GM21526 (cell line): ENCODE measurements at regions not wholly inside any gene's neighbourhood (a gene's known extent, or its start where the extent isn't known, plus 50 kb on each side); places are given as distances from the start of the nearest gene placed in this dataset.
"Not testable (repeated sequence)": the region's sequence is repeated elsewhere in the genome, so short reads cannot be mapped to it uniquely, and the experiment has no call there.

ENCODE experiments used
- ATAC-seq: cut with Tn5 transposase; IDR thresholded peaks from one replicate; pipeline ENCODE4 v1.9.1; 2021; ENCODE audit warnings: moderate library complexity; ENCODE audit not compliant: unreplicated experiment, low FRiP score

DNA sequence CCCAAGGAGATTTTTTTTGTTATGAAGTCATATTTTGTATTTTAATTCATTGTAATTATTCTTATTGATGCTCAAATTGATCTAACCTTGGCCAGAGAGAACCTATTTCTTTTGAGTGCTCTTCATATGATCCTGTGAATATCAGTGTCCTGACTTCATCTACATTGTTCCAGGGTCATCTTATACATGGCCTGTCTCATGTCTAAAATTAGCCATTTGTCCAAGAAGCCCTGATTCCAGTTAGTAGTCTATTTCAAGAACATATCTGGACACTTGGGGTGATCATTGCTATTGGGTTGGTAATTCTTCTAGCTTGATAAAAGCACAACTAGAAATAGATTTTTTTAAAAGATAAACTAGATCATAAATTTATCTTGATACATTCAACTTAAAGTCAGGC lies 266.2 kb downstream of the SPRY1 start:
- no peak for ATAC-seq

DNA sequence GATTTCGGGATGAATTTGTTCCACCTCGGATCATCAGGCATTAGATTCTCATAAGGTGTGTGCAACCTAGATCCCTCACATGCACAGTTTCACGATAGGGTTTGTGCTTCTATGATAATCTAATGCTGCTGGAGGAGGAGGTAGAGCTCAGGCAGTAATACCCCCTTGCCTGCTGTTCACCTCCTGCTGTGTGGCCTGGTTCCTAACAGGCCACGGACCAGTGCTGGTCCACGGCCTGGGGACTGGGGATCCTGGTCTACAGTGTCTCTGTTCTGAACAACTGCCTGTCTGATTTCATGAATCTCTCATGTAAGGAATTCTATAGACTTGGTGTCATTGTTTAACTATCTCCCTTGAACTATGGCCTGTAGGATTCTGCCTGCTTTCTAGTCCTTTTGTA lies 269.9 kb downstream of the SPRY1 start:
- ATAC-seq: no peak

DNA sequence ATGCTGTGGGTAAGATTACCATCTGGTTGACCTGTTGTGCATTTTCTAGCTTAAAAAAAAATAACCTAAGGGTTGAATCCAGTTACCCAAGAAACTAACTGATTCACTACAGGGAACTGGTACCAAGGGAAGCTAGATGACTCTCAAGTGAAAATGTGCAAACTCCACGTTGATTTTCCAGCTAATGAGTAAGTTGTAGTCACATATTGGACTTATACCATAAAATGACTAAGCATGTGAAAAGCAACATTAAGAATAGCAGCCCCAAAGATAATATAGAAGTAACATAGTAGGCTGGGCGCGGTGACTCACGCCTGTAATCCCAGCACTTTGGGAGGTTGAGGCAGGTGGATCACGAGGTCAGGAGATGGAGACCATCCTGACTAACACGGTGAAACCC lies 270.9 kb downstream of the SPRY1 start:
- ATAC-seq: no peak

DNA sequence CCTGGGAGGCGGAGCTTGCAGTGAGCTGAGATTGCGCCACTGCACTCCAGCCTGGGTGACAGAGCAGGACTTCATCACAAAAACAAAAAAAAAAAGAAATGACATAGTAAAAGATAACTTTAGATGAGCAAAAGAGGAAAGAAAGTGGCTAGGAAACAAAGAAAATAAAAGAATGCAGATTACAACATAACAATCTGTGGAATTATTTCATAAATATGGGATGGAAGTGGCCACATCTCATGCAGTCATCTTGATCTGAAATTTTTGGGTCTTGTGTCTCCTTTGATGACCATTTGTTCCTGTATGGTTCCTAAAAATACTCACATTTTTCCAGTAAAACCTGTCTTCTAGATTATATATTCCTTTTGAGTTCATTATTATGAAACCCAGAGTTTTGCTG lies 271.4 kb downstream of the SPRY1 start:
- ATAC-seq: no peak

DNA sequence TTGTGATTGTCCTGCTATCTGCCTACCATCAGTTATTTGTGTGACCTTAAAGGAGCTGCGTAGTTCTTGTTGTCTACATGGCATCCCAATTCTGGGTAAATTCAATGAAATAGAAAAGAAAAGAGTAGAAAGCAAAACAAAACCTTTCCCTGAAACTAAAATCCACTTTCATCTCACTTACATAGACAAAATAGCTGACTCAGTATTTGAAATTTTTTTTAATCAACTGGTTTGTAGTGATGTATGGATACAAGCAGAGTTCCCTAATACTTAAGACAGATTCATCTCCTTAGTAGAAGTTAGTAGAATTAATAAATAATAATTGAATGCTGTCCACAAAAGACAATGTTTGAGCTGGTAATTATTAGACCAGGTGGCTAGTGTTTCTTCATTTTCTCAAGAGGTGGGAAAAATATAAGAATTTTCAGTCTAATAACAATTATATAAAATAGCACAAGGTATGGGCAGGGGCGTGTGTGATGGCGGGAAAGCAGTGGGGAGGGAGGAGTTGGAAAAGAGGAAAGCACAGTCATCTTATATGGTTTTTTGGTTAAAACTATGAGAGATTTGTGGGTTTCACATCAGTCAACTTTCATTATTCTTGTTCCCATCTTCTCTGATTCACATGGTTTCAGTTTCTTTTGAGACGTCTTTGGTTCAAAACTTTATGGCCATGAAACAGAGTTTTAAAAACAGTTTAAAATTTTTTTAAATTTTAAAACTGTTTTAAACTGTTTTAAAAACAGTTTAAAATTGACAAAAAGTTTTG lies 275.2 kb downstream of the SPRY1 start:
- ATAC-seq: peak; percentile 87

GRCh38 chr4:123672987-123673386 lies 276.4 kb downstream of the SPRY1 start:
- ATAC-seq: no peak

- no peak for ATAC-seq
These were observed 277.4 kb downstream of the SPRY1 start for GRCh38 chr4:123673971-123674370.

- no peak for ATAC-seq
These were observed 278.3 kb downstream of the SPRY1 start for GRCh38 chr4:123674762-123675465.

- no peak for ATAC-seq
These were observed 279.0 kb downstream of the SPRY1 start for GRCh38 chr4:123675567-123675966.

DNA sequence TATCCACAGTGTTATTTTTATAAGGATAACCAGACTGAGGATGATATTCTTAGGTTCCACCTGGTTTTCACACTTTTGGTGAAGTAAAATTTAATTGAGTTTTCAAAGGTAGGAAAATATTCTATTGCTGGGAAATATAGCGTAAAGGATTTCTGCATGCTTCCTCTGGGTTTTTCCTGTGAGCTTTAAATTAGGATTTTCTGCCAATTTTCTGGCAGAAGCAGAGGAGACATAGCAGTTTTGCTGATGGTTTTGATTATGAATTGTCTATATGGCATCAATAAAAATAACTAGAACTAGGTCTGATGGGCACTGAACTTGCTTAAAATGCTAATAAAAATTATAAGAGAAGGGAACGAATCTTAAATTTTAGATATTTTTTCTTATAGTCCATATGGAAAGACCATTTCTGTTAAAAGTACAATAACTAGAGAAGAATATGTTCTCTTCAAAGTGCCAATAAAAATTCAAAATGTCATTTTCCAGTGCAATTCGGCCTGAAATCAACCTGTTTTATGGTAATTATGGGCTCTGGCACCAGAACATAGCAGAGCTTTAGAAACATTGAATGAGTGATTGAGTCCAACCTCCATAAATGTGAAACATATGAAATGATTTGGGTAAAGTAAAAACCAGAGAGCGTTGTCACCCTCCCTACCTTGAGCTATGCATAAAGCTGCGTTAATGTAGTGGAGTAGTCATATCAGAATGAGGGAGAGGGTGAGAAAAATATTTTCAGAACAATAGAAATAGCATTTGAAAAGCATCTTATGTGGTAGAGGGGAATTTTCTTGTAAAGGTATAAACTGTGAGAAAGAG lies 279.7 kb downstream of the SPRY1 start:
- ATAC-seq: no peak

DNA sequence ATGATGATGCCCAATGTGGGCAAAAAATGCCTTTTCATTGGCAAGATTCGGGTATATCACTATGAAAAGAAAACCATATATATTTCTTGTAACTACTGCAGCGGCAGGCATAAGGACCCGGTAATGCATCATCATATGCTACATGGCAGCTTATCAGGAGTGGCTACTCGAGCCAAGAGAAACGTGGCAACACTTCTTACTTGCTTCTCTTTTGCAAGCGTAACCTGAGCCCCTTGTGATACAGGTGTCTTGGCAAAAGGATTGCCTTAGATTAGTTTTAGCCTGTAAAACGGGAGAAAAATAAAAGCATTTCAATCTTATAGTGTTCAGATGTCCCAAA lies 280.3 kb downstream of the SPRY1 start:
- no peak for ATAC-seq

- ATAC-seq: no peak
These were observed 286.3 kb downstream of the SPRY1 start for GRCh38 chr4:123682931-123683330.

DNA sequence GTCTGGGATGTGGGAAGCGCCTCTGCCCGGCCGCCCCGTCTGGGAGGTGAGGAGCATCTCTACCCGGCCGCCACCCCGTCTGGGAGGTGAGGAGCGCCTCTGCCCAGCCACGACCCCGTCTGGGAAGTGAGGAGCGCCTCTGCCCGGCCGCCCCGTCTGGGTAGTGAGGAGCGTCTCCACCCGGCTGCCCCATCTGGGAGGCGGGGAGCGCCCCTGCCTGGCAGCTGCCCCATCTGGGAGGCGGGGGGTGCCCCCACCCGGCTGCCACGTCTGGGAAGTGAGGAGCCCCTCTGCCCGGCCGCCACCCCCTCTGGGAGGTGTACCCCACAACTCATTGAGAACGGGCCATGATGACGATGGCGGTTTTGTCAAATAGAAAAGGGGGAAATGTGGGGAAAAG lies 288.3 kb downstream of the SPRY1 start:
- ATAC-seq: not testable (repeated sequence)

GRCh38 chr4:123695531-123695930 lies 298.9 kb downstream of the SPRY1 start:
- not testable (repeated sequence) for ATAC-seq

GRCh38 chr4:123696687-123697086 lies 300.1 kb downstream of the SPRY1 start:
- ATAC-seq: no peak

- no peak for ATAC-seq
These were observed 302.0 kb downstream of the SPRY1 start for GRCh38 chr4:123698556-123698955.

DNA sequence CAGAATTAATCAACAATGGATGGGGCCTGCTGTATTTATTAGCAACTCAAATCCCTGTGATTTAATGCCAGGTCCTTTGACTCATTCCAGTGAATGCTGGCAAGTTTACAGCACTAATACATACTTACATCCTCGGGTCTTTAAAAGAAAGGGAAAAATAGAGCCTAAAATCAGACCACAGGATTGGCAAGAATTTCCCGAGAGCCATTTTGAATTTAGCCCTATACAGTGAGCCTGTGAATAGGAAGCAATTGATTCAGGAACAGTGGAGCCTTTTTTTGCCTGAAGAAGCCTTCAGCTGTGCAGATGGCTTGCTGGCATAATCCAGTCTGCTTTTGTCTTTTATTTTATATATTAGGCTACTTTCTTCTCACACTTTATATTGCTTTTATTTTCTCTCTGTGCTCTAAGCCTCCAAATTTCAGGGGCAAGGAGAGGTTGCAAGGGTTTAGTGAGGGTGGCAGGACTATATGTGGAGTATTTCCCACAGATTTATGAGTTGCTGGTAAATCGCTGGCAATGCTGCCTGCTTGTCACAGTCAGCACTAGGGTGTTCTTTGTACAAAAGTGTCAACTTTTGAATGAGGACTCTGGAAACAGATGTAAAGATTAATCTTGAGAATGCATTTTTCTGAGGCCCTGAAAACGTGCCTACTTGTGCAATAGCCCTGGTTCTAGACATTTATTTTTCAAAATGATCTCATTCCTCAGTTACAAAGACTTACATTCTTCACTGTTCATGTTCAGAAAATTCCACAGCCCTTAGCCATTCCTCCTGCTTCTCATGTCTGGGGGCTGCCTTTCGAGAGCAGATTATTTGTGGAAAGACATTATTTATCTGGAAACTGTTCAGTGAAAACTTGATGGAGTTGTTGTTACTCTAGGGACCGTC lies 303.5 kb downstream of the SPRY1 start:
- ATAC-seq: no peak

- ATAC-seq: no peak
These were observed 304.6 kb downstream of the SPRY1 start for GRCh38 chr4:123701131-123701575.

GRCh38 chr4:123705419-123705818 lies 308.8 kb downstream of the SPRY1 start:
- no peak for ATAC-seq

DNA sequence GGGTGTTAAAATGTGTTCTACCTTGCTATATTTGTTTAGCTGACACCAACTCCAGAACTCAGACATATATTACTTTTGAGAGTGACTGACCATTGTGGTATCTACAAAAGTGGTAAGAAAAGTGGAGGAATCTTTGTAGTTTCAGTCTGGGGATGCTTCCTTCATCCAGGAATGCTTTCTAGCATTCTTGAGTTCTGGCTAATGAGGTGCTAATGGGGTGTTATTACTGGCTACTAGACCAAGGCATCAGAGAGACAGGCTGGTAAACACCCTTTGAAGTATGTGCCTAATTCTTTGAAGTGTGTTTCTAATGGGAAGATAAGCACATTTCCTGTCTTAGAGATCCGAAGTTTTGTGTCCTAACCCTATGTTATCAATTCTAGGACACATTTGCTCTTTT lies 310.4 kb downstream of the SPRY1 start:
- no peak for ATAC-seq
